Prostate gland (tissue), 2 donors: ENCODE measurements at regions not wholly inside any gene's neighbourhood (a gene's known extent, or its start where the extent isn't known, plus 50 kb on each side); places are given as distances from the start of the nearest gene placed in this dataset.

Experiments
- DNase-seq: peaks from one replicate; pipeline ENCODE4 v3.0.0-alpha.2; 2019; ENCODE audit warnings: low spot score
- H3K27ac ChIP-seq, 2 donors: fragments of 200-600 bp; sonication (generic); 2 replicates each; pipeline ENCODE4 v1.5.1; 2017 to 2019
- H3K27me3 ChIP-seq: fragments of 200-600 bp; sonication (generic); replicated peaks from 2 replicates; pipeline ENCODE4 v1.5.1; 2019; ENCODE audit not compliant: insufficient read depth
- H3K36me3 ChIP-seq, 2 donors: fragments of 200-600 bp; sonication (generic); 1 replicate in 1 of 2; 2 replicates in 1 of 2; pipeline versions ENCODE4 v1.5.1 to v1.8.1; 2017 to 2019
- H3K4me1 ChIP-seq: fragments of 200-600 bp; sonication (generic); replicated peaks from 2 replicates; pipeline ENCODE4 v1.5.1; 2019
- H3K4me3 ChIP-seq, 2 donors: fragments of 200-600 bp; sonication (generic); 2 replicates each; pipeline ENCODE4 v1.5.1; 2017 to 2019
- H3K9me3 ChIP-seq: fragments of 200-600 bp; sonication (generic); 2 replicates; pipeline ENCODE4 v1.5.1; 2017
- CTCF ChIP-seq, 4 experiments: fragments of 200-600 bp in 2 of 4; fragments of 450-650 bp in 2 of 4; sonication (generic) in 2 of 4; IDR thresholded peaks; 1 replicate in 3 of 4; 2 replicates in 1 of 4; pipeline ENCODE4 v1.5.1; 2016 to 2019; ENCODE audit warnings: antibody characterized with exemption in 4 of 4, mild to moderate bottlenecking in 2 of 4, moderate library complexity in 2 of 4
- POLR2A ChIP-seq: fragments of 450-650 bp; IDR thresholded peaks from one replicate; pipeline ENCODE4 v1.6.1; 2016; ENCODE audit warnings: antibody characterized with exemption, mild to moderate bottlenecking
- POLR2AphosphoS5 ChIP-seq: sonication (generic); formaldehyde crosslinking; IDR thresholded peaks from one replicate; pipeline ENCODE4 v1.6.1; 2017; ENCODE audit warnings: antibody characterized with exemption
- WGBS: methylation state at CpG from one replicate; pipeline ENCODE4 v1.1.5; 2018; 5-methylcytosine and 5-hydroxymethylcytosine counted together
- intact Hi-C: fragments of 100-400 bp; cut with DNase I; formaldehyde crosslinking; loops from one replicate; pipeline ENCODE4 v1.14.2; 2022

DNA sequence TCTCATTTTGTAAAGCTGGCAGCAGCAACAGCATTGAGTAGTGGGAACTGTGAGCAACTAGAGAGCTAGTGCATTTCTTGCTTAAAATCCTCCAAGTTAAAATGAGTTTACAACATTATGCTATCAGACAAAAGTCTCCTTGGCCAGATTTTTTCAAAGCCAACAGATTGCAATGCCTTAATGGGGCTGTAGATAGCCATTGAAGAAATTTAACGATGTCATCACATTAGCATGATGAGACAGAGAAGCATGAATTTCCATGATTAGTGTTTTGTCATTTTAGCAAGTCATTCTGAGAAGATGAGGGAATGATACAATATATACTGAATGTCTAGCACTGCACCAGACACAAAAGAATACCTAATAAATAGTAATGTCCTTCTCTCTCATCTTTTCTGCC lies 307.5 kb upstream of the REG3G start:
- no peak for TF ChIP-seq POLR2AphosphoS5
- TF ChIP-seq CTCF (IDR thresholded peaks at IDR 0.05), result no peak
- no peak for TF ChIP-seq POLR2A
- DNase-seq, result no peak
- Histone ChIP-seq H3K9me3 (no peaks in the 10 kb centered on the region), H3K36me3 (no peaks in the 10 kb centered on the region), H3K4me1 (no peaks in the 10 kb centered on the region), H3K4me3 (no peak overlapping the region), H3K27ac (no peak overlapping the region), H3K27me3 (no peaks in the 10 kb centered on the region)
- intact Hi-C loops, result no loop called here
- WGBS, result 84% methylated on average over 1 of the region's 1 CpG

DNA sequence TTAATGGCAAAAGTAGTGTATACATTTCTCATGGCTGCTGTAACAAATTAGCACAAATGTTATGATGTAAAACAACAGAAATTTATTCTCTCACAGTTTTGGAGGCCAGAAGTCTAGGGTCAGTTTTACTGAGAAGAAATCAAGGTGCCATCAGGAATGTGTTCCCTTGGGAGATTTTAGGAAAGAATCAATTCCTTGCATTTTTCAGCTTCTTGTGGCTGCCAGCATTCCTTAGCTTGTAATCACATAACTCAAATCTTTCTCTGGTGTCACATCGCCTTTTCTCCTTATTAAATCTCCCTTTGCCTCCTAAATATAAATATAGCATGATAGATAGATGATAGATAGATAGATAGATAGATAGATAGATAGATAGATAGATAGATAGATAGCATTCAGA lies 307.0 kb upstream of the REG3G start:
- no peak overlapping the region for H3K4me3 ChIP-seq
- H3K4me1 ChIP-seq, result no peaks in the 10 kb centered on the region
- no peak for DNase-seq
- TF ChIP-seq POLR2AphosphoS5, result no peak
- TF ChIP-seq POLR2A, result no peak
- TF ChIP-seq CTCF (IDR thresholded peaks at IDR 0.05), result no peak
- no peaks in the 10 kb centered on the region for H3K36me3 ChIP-seq
- WGBS, result 65% methylated on average over 1 of the region's 1 CpG
- H3K27ac ChIP-seq, result no peak overlapping the region
- H3K27me3 ChIP-seq, result no peaks in the 10 kb centered on the region
- intact Hi-C loops, result no loop called here
- H3K9me3 ChIP-seq, result no peaks in the 10 kb centered on the region

GRCh38 chr2:78721355-78722033 lies 304.0 kb upstream of the REG3G start:
- TF ChIP-seq POLR2A (no peak), CTCF (IDR thresholded peaks at IDR 0.05) (no peak), POLR2AphosphoS5 (no peak)
- Histone ChIP-seq H3K4me1 (no peaks in the 10 kb centered on the region), H3K9me3 (no peaks in the 10 kb centered on the region), H3K27me3 (no peaks in the 10 kb centered on the region), H3K4me3 (no peak overlapping the region), H3K27ac (no peak overlapping the region), H3K36me3 (no peaks in the 10 kb centered on the region)
- intact Hi-C loops, result no loop called here
- 86% methylated on average over 7 of the region's 7 CpGs for WGBS
- DNase-seq, result no peak

DNA sequence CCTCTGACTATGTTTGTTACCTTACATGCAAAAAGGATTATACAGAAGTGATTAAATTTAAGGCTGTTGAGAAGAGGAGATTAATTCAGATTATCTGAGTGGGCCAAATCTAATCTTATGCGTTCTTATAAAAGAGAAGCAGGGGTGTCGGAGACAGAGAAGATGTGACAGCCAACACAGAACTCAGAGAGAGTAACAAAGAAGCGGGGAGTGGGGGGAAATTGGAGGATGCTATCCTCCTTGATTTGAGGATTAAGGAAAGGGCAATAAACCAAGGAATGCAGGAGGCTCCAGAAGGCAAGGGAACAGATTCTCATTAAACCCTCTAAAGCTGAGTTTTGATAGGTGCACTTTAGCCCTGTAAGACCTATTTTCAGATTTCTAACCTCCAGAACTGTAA lies 291.3 kb upstream of the REG3G start:
- Histone ChIP-seq H3K27ac (no peak overlapping the region), H3K36me3 (no peaks in the 10 kb centered on the region), H3K9me3 (no peaks in the 10 kb centered on the region), H3K4me1 (no peaks in the 10 kb centered on the region), H3K27me3 (no peaks in the 10 kb centered on the region), H3K4me3 (no peak overlapping the region)
- DNase-seq, result no peak
- no peak for TF ChIP-seq POLR2AphosphoS5
- no peak for TF ChIP-seq CTCF (IDR thresholded peaks at IDR 0.05)
- TF ChIP-seq POLR2A, result no peak
- intact Hi-C loops, result no loop called here
- WGBS, result 73% methylated on average over 3 of the region's 3 CpGs

DNA sequence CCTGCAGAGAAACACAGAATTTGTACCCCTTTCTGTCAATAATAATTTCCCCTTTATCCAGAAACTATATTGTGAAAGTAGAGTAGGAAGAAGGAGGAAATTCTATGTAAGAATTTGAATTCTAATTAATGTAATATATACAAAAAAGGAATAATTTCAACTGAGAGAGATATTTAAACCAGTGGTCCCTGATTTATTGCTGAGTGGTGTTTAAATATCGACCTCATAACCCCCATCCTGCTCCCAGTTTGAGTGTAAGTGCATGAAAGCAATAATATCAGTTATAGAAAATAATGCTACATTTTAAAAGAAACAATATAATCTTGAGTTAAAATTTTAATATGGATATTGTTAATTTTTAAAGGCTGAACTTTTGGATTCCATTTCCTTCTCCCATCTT lies 286.2 kb upstream of the REG3G start:
- intact Hi-C loops, result no loop called here
- no peak for DNase-seq
- no peak for TF ChIP-seq POLR2AphosphoS5
- TF ChIP-seq POLR2A, result no peak
- no peak for TF ChIP-seq CTCF (IDR thresholded peaks at IDR 0.05)
- no peaks in the 10 kb centered on the region for H3K4me1 ChIP-seq
- no peaks in the 10 kb centered on the region for H3K36me3 ChIP-seq
- H3K27ac ChIP-seq, result no peak overlapping the region
- no peaks in the 10 kb centered on the region for H3K9me3 ChIP-seq
- 71% methylated on average over 1 of the region's 1 CpG for WGBS
- H3K4me3 ChIP-seq, result no peak overlapping the region
- no peaks in the 10 kb centered on the region for H3K27me3 ChIP-seq
